ENCODE measurements at regions not wholly inside any gene's neighbourhood (a gene's known extent, or its start where the extent isn't known, plus 50 kb on each side); places are given as distances from the start of the nearest gene placed in this dataset.

GRCh38 chr4:111789901-111790640, 355.2 kb upstream of the FAM241A start:
- no peak for DNase-seq (ENCODE audit: low spot score)

- no peak for DNase-seq (ENCODE audit: low spot score)
These were observed 352.6 kb upstream of the FAM241A start for GRCh38 chr4:111792632-111793031.

- DNase-seq (ENCODE audit: low spot score): no peak
These were observed 351.7 kb upstream of the FAM241A start for GRCh38 chr4:111793433-111794091.

GRCh38 chr4:111797455-111798163, 347.6 kb upstream of the FAM241A start:
- DNase-seq (ENCODE audit: low spot score): no peak

- DNase-seq (ENCODE audit: low spot score): no peak
These were observed 346.4 kb upstream of the FAM241A start for GRCh38 chr4:111798840-111799239.

GRCh38 chr4:111800551-111800950, 344.7 kb upstream of the FAM241A start:
- DNase-seq (ENCODE audit: low spot score): no peak

GRCh38 chr4:111802191-111802590, 343.1 kb upstream of the FAM241A start:
- no peak for DNase-seq (ENCODE audit: low spot score)

GRCh38 chr4:111806331-111806730, 338.9 kb upstream of the FAM241A start:
- peak; percentile 40 for DNase-seq (ENCODE audit: low spot score)

- DNase-seq (ENCODE audit: low spot score): no peak
These were observed 337.7 kb upstream of the FAM241A start for GRCh38 chr4:111807576-111807975.

GRCh38 chr4:111808174-111808573, 337.1 kb upstream of the FAM241A start:
- DNase-seq (ENCODE audit: low spot score): no peak

GRCh38 chr4:111811661-111812060, 333.6 kb upstream of the FAM241A start:
- DNase-seq (ENCODE audit: low spot score): no peak

GRCh38 chr4:111812114-111812513, 333.1 kb upstream of the FAM241A start:
- DNase-seq (ENCODE audit: low spot score): no peak

- no peak for DNase-seq (ENCODE audit: low spot score)
These were observed 332.5 kb upstream of the FAM241A start for GRCh38 chr4:111812760-111813159.

GRCh38 chr4:111813555-111814140, 331.6 kb upstream of the FAM241A start:
- no peak for DNase-seq (ENCODE audit: low spot score)

GRCh38 chr4:111814961-111815360, 330.3 kb upstream of the FAM241A start:
- no peak for DNase-seq (ENCODE audit: low spot score)

- DNase-seq (ENCODE audit: low spot score): no peak
These were observed 323.9 kb upstream of the FAM241A start for GRCh38 chr4:111821342-111821741.

GRCh38 chr4:111836601-111837000, 308.7 kb upstream of the FAM241A start:
- no peak for DNase-seq (ENCODE audit: low spot score)

- DNase-seq (ENCODE audit: low spot score): no peak
These were observed 307.5 kb upstream of the FAM241A start for GRCh38 chr4:111837761-111838160.

- DNase-seq (ENCODE audit: low spot score): no peak
These were observed 306.8 kb upstream of the FAM241A start for GRCh38 chr4:111838406-111838930.

- no peak for DNase-seq (ENCODE audit: low spot score)
These were observed 306.1 kb upstream of the FAM241A start for GRCh38 chr4:111839141-111839540.

- DNase-seq (ENCODE audit: low spot score): no peak
These were observed 302.9 kb upstream of the FAM241A start for GRCh38 chr4:111842336-111842735.
